Ectodermal cell (in vitro differentiated cells): ENCODE measurements at regions not wholly inside any gene's neighbourhood (a gene's known extent, or its start where the extent isn't known, plus 50 kb on each side); places are given as distances from the start of the nearest gene placed in this dataset.

Experiments
- H3K27ac ChIP-seq: 2 replicates; pipeline ENCODE4 v1.7.0; 2013; ENCODE audit warnings: mild to moderate bottlenecking, low read depth, low read length; ENCODE audit not compliant: insufficient read depth, poor library complexity, severe bottlenecking
- H3K27me3 ChIP-seq: 2 replicates; pipeline ENCODE4 v1.7.0; 2013; ENCODE audit warnings: mild to moderate bottlenecking, low read length; ENCODE audit not compliant: insufficient read depth, control insufficient read depth, poor library complexity, severe bottlenecking
- H3K36me3 ChIP-seq: one replicate; pipeline ENCODE4 v1.7.0; 2013; ENCODE audit warnings: low read length; ENCODE audit not compliant: control insufficient read depth, insufficient read depth
- H3K4me1 ChIP-seq: one replicate; pipeline ENCODE4 v1.7.0; 2013; ENCODE audit warnings: low read length; ENCODE audit not compliant: control insufficient read depth, insufficient read depth
- H3K4me3 ChIP-seq: 2 replicates; pipeline ENCODE4 v1.7.0; 2013; ENCODE audit warnings: low read depth, low read length, control low read depth; ENCODE audit not compliant: insufficient read depth
- H3K9me3 ChIP-seq: 2 replicates; pipeline ENCODE4 v1.7.0; 2013; ENCODE audit warnings: mild to moderate bottlenecking, low read length, moderate library complexity; ENCODE audit not compliant: control insufficient read depth
- WGBS, 2 experiments: methylation state at CpG; one replicate each; pipeline ENCODE4 v1.1.7; 2013; ENCODE audit warnings: missing lambda C conversion rate in 2 of 2; 5-methylcytosine and 5-hydroxymethylcytosine counted together

GRCh38 chr10:44244745-44245600, 139.9 kb downstream of the CXCL12 start:
- H3K9me3 ChIP-seq: no peaks in the 10 kb centered on the region
- no peaks in the 10 kb centered on the region for H3K36me3 ChIP-seq
- no peak overlapping the region for H3K27ac ChIP-seq
- H3K4me1 ChIP-seq: no peaks in the 10 kb centered on the region
- no peak overlapping the region for H3K4me3 ChIP-seq
- WGBS, 2 experiments: 93 to 95% methylated on average over 9 of the region's 9 CpGs
- H3K27me3 ChIP-seq: no peaks in the 10 kb centered on the region

DNA sequence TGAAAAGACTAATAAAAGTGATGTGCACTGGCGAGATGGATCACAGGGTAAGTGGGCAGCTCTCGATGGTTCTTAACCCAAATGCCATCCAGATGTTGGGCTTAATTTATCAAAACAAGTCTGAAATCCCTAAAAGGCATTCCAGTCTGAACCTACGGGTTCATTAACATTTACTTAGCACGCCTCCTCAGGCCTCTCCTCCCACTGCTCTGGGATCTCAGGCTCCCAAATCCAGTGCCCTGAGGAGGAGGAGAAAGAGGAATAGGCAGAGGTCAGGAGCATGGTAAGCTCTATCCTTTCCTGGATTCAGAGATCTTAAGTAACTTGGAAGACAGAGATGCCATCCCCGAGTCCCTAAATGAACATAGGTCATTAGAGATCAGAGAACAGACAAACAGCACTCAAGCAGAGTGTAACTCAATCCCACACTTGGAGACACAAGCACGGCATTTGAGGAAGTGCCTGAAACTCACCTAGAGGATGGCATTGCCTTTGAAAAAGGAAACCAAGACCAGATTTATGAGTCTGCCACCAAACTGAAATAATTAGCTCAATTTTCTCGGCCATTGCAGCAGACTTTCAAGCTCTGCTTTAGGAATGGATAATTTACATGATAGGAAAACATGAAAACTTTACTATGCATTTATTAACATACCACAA, 140.9 kb downstream of the CXCL12 start:
- H3K4me1 ChIP-seq: no peaks in the 10 kb centered on the region
- no peak overlapping the region for H3K27ac ChIP-seq
- H3K27me3 ChIP-seq: no peaks in the 10 kb centered on the region
- no peak overlapping the region for H3K4me3 ChIP-seq
- no peaks in the 10 kb centered on the region for H3K9me3 ChIP-seq
- WGBS, 2 experiments: 85 to 86% methylated on average over 5 to 7 of the region's 7 CpGs
- H3K36me3 ChIP-seq: no peaks in the 10 kb centered on the region

- Histone ChIP-seq H3K9me3 (no peaks in the 10 kb centered on the region), H3K4me1 (no peaks in the 10 kb centered on the region), H3K27me3 (no peaks in the 10 kb centered on the region), H3K4me3 (no peak overlapping the region), H3K27ac (no peak overlapping the region), H3K36me3 (no peaks in the 10 kb centered on the region)
- WGBS, 2 experiments: 92 to 95% methylated on average over 3 of the region's 3 CpGs
These were observed 142.1 kb downstream of the CXCL12 start for GRCh38 chr10:44242826-44243225.

DNA sequence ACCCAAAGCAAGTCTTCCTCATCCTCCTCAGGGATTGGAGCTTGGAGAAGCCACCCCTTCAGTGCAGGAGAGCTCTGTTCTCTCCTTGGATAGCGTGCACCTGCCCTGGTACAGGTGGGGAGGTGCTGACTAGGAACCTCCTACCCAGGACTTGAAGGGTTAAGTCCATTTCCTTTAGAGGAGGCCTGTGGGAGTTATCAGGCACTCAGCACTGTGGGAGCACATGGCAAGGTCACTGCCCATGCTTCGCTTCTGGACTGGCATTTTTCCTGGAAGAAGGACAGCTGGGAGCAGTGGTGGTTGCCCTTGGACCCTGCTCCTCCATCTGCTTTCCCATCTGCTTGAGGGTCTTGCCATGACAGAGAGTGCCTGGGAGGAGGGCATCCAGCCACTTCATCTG, 142.8 kb downstream of the CXCL12 start:
- H3K27ac ChIP-seq: no peak overlapping the region
- H3K4me3 ChIP-seq: no peak overlapping the region
- H3K36me3 ChIP-seq: no peaks in the 10 kb centered on the region
- no peaks in the 10 kb centered on the region for H3K27me3 ChIP-seq
- 92 to 96% methylated on average over 2 of the region's 2 CpGs for WGBS, 2 experiments
- no peaks in the 10 kb centered on the region for H3K9me3 ChIP-seq
- no peaks in the 10 kb centered on the region for H3K4me1 ChIP-seq

DNA sequence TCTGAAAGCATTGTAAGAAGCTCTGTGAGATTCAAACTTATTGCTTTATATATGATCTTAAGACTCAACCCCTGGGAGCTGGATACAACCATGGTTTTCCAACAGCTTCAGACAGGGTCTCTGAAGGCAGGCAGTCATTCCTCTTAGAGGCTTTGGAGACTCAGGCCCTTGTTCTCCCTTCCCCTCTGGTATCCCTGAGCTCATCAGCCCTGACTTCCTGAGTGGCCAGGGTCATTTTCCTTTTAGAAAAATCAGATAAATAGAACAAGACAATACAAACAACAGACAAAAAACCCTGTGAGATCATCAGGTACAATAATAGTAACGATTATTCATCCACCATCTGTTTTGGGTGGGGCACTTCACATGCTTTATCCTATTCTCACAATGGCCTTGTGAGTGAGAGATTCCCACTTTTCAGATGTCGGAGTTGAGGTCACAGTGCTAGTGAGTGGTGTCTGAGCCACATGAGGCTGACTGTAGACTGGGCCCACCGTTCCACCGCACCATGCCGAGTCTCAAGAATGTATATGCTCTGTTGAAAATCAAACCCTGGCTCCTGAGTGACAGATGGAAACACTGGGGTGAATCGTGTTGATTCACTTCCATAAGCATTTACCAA, 144.2 kb downstream of the CXCL12 start:
- H3K27me3 ChIP-seq: no peaks in the 10 kb centered on the region
- no peaks in the 10 kb centered on the region for H3K36me3 ChIP-seq
- H3K27ac ChIP-seq: no peak overlapping the region
- WGBS, 2 experiments: 92 to 94% methylated on average over 6 of the region's 6 CpGs
- no peaks in the 10 kb centered on the region for H3K4me1 ChIP-seq
- no peak overlapping the region for H3K4me3 ChIP-seq
- H3K9me3 ChIP-seq: no peaks in the 10 kb centered on the region

DNA sequence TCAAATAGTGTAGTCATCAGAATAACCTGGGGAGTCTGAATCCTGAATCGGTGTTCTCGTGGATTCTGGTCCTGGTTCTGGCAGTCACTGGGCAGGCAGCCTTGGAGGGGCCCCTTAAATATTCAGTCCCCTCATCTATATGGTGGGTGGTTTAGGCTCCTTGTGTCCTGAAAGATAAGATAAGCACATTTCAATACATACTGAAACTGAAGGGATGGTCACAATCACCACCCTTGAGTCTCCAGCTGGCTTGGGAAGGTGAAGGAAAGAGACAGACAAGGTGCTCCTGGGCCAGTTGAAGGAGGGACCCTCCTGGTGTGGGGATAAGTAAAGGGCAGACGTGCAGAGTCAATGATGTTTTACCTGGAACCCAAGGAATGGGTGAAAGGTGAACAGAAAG, 146.7 kb downstream of the CXCL12 start:
- Histone ChIP-seq H3K36me3 (no peaks in the 10 kb centered on the region), H3K4me1 (peaks cover 8% of the 10 kb centered on the region), H3K4me3 (no peak overlapping the region), H3K27me3 (no peaks in the 10 kb centered on the region), H3K9me3 (no peaks in the 10 kb centered on the region), H3K27ac (no peak overlapping the region)
- WGBS, 2 experiments: 89 to 92% methylated on average over 3 of the region's 3 CpGs

DNA sequence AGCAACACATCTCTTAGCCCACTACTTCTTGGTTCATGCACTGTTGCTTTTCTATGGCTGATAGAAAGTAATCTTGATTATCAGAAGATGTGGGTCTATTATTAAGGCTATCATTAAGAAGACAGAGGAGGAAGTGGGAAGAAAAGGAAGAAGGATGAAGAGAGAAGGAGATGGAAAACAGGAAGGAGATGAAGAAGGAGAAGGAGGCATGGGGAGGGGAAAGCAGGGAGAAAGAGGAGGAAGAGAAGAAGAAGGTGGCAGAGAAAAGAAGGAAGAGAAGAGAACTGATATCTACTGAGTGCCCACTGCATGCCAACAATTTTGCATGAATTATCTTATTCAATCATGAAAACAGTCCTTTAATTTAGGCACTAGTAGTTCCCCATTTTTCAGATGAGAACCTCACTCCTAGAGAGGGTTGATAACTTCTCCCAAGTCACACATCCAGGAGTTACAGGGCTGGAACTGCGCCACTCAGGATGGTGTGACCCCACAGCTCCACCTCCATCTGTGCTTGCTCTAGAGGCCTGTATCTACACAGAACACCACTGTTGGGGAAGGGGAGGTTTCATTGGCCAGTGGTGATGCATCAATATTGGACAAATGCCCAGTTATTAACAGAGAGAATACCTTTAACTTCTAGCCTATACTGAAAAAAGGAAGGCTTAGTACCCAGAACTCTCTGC, 147.4 kb downstream of the CXCL12 start:
- Histone ChIP-seq H3K9me3 (no peaks in the 10 kb centered on the region), H3K4me3 (no peak overlapping the region), H3K4me1 (peaks cover 11% of the 10 kb centered on the region), H3K27me3 (no peaks in the 10 kb centered on the region), H3K36me3 (no peaks in the 10 kb centered on the region), H3K27ac (no peak overlapping the region)
- WGBS, 2 experiments: 94 to 100% methylated on average over 1 of the region's 1 CpG

GRCh38 chr10:44235363-44235762, 149.5 kb downstream of the CXCL12 start:
- no peak overlapping the region for H3K27ac ChIP-seq
- H3K36me3 ChIP-seq: no peaks in the 10 kb centered on the region
- H3K4me1 ChIP-seq: peaks cover 11% of the 10 kb centered on the region
- no peaks in the 10 kb centered on the region for H3K27me3 ChIP-seq
- no peak overlapping the region for H3K4me3 ChIP-seq
- no peaks in the 10 kb centered on the region for H3K9me3 ChIP-seq
- WGBS, 2 experiments: 92 to 94% methylated on average over 5 of the region's 5 CpGs

DNA sequence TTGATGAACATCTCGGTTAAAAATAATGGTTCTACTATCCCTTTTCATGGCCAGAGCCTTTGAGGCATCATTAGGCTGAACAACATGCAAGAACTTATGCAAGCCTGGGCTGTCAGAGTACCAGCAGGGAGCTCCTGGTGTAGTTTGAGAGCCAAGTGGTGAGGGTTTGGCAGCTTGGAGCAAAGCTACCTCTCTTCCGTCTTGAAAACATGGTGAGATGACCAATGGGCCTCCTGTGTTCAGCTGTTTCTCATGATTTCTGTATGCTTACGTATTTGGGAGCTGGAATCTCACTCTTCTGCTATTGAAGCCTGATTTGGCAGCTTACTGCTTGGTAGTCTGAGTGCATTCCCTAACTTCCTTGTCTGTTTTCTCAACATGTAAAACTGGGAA, 150.4 kb downstream of the CXCL12 start:
- Histone ChIP-seq H3K27ac (peak overlapping the region; percentile 45), H3K27me3 (no peaks in the 10 kb centered on the region), H3K4me3 (no peak overlapping the region), H3K4me1 (peaks cover 11% of the 10 kb centered on the region), H3K36me3 (no peaks in the 10 kb centered on the region), H3K9me3 (no peaks in the 10 kb centered on the region)
- 40% methylated on average over 3 of the region's 3 CpGs for WGBS, 2 experiments
